ENCODE measurements at regions not wholly inside any gene's neighbourhood (a gene's known extent, or its start where the extent isn't known, plus 50 kb on each side); places are given as distances from the start of the nearest gene placed in this dataset.

- Mint-ChIP-seq H3K36me3 (ENCODE audit: insufficient read depth in 1 of 3, low read depth in 3 of 3) (no peaks in the 10 kb centered on the region), H3K4me1 (no peaks in the 10 kb centered on the region), H3K9me3 (no peaks in the 10 kb centered on the region), H3K27ac (no peak overlapping the region), H3K4me3 (no peak overlapping the region), H3K27me3 (ENCODE audit: low read depth) (no peaks in the 10 kb centered on the region)
- Histone ChIP-seq H3K9me3 (ENCODE audit: control insufficient read depth, low read depth, low read length) (no peaks in the 10 kb centered on the region), H2AFZ (ENCODE audit: low read length) (no peak overlapping the region), H3K79me1 (ENCODE audit: insufficient read depth, low read depth, low read length, poor library complexity, severe bottlenecking) (no peaks in the 10 kb centered on the region), H4K8ac (replicated peaks; ENCODE audit: insufficient read length, low read depth, low read length) (no peak overlapping the region), H3K23ac (ENCODE audit: insufficient read length, low read depth, low read length) (no peak overlapping the region), H3K9ac (ENCODE audit: extremely low read depth, insufficient read length, low read length) (no peak overlapping the region), H3K23me2 (ENCODE audit: insufficient read length, low read depth, low read length, poor library complexity, severe bottlenecking) (no peaks in the 10 kb centered on the region), H4K91ac (ENCODE audit: insufficient read length, low read depth, low read length) (no peak overlapping the region), H2BK15ac (ENCODE audit: low read depth, low read length) (no peak overlapping the region), H3K14ac (ENCODE audit: insufficient read depth, low read length) (no peak overlapping the region), H2AK5ac (ENCODE audit: insufficient read length, low read length) (no peak overlapping the region), H3K27ac (ENCODE audit: insufficient read length, low read depth, low read length) (no peak overlapping the region), H3K4me2 (ENCODE audit: insufficient read depth, insufficient read length, low read length) (no peak overlapping the region), H4K20me1 (ENCODE audit: control insufficient read depth, insufficient read depth, insufficient read length) (no peaks in the 10 kb centered on the region), H3K4ac (ENCODE audit: low read depth, low read length) (no peak overlapping the region), H3K56ac (ENCODE audit: insufficient read length, low read depth, low read length) (no peak overlapping the region), H2BK120ac (ENCODE audit: low read depth, low read length, poor library complexity, severe bottlenecking) (no peak overlapping the region), H2BK20ac (ENCODE audit: low read depth, low read length, poor library complexity, severe bottlenecking) (no peak overlapping the region), H3K79me2 (ENCODE audit: insufficient read depth, low read length) (no peaks in the 10 kb centered on the region), H3T11ph (ENCODE audit: low read length) (no peak overlapping the region), H2BK5ac (ENCODE audit: insufficient read length, low read length) (no peak overlapping the region), H3K18ac (ENCODE audit: insufficient read length, low read depth, low read length) (no peak overlapping the region), H3K27me3 (ENCODE audit: insufficient read depth, low read length) (no peaks in the 10 kb centered on the region), H3K4me1 (ENCODE audit: insufficient read depth, low read length) (no peaks in the 10 kb centered on the region), H2BK12ac (ENCODE audit: insufficient read length, low read depth, low read length) (no peak overlapping the region), H4K5ac (ENCODE audit: insufficient read length, low read depth, low read length) (no peak overlapping the region)
- no peak for DNase-seq
- WGBS (ENCODE audit: extremely low coverage, insufficient read length, low lambda C conversion rate) = no CpG with 5 or more reads among the region's 3 CpGs
- no peak for TF ChIP-seq CTCF (conservative IDR thresholded peaks at IDR 0.05)
Measured at GRCh38 chr13:80109303-80109702, 231.6 kb downstream of the SPRY2 start.
